IMR-90 (cell line): ENCODE measurements at regions not wholly inside any gene's neighbourhood (a gene's known extent, or its start where the extent isn't known, plus 50 kb on each side); places are given as distances from the start of the nearest gene placed in this dataset.

Experiments used
- ATAC-seq: fragments of 200-7000 bp; cut with Tn5 transposase; 2 replicates; pipeline ENCODE4 v1.9.1; 2020; ENCODE audit warnings: low read depth, mild to moderate bottlenecking, moderate library complexity
- BruUV-seq: library from RNA; stranded (reverse); fragments of 400-500 nt; replicated peaks from 2 replicates; lab custom pipeline; 2021; lab: Mats Ljungman, UMichigan
- CTCF ChIA-PET: fragments of 300-600 bp; formaldehyde crosslinking; extraction: SDS; loops from one replicate; lab custom pipeline; 2021; ENCODE audit warnings: antibody characterized with exemption; lab: Yijun Ruan, JAX
- POLR2A ChIA-PET: fragments of 300-600 bp; sonication (Branson Sonifier 250); formaldehyde crosslinking; loops from one replicate; lab custom pipeline; 2022; ENCODE audit warnings: antibody characterized with exemption; ENCODE audit not compliant: unreplicated experiment; lab: Charles Lee
- DNase-seq: peaks from one replicate; pipeline ENCODE4 v3.0.0; 2013
- H2AFZ ChIP-seq: replicated peaks from 2 replicates; pipeline ENCODE3; 2013; ENCODE audit warnings: low read length, mild to moderate bottlenecking; ENCODE audit not compliant: poor library complexity
- H2AK5ac ChIP-seq: 2 replicates; pipeline ENCODE4 v1.6.1; 2013; ENCODE audit warnings: low read depth, low read length, inconsistent platforms
- H2AK9ac ChIP-seq: replicated peaks from 2 replicates; pipeline ENCODE3; 2013; ENCODE audit warnings: mild to moderate bottlenecking, low read depth, low read length, moderate library complexity; ENCODE audit not compliant: poor library complexity
- H2BK120ac ChIP-seq: 2 replicates; pipeline ENCODE4 v1.6.1; 2013; ENCODE audit warnings: low read depth, low read length, inconsistent platforms
- H2BK15ac ChIP-seq: 3 replicates; pipeline ENCODE4 v1.6.1; 2013; ENCODE audit warnings: low read depth, low read length, inconsistent platforms
- H2BK20ac ChIP-seq: 2 replicates; pipeline ENCODE4 v1.6.1; 2013; ENCODE audit warnings: low read depth, mild to moderate bottlenecking, inconsistent platforms, low read length, moderate library complexity
- H2BK5ac ChIP-seq: 2 replicates; pipeline ENCODE4 v1.6.1; 2013; ENCODE audit warnings: mild to moderate bottlenecking, low read depth, low read length, inconsistent platforms; ENCODE audit not compliant: poor library complexity, severe bottlenecking
- H3K14ac ChIP-seq: replicated peaks from 2 replicates; pipeline ENCODE4 v1.6.1; 2013; ENCODE audit warnings: low read depth, low read length, inconsistent platforms
- H3K18ac ChIP-seq: 2 replicates; pipeline ENCODE4 v1.6.1; 2013; ENCODE audit warnings: low read depth, low read length, control low read depth
- H3K23ac ChIP-seq: 2 replicates; pipeline ENCODE4 v1.6.1; 2013; ENCODE audit warnings: low read depth, low read length, inconsistent platforms
- H3K27ac ChIP-seq: 2 replicates; pipeline ENCODE4 v1.5.1; 2013; ENCODE audit warnings: mild to moderate bottlenecking, control low read depth, low read length; ENCODE audit not compliant: insufficient read depth
- H3K27me3 ChIP-seq: 2 replicates; pipeline ENCODE4 v1.6.1; 2013; ENCODE audit warnings: low read length; ENCODE audit not compliant: control insufficient read depth, insufficient read depth
- H3K36me3 ChIP-seq: 2 replicates; pipeline ENCODE4 v1.6.1; 2013; ENCODE audit warnings: low read length, mixed read lengths; ENCODE audit not compliant: control insufficient read depth, insufficient read depth
- H3K4ac ChIP-seq: 2 replicates; pipeline ENCODE4 v1.6.1; 2013; ENCODE audit warnings: low read depth, low read length, inconsistent platforms
- H3K4me1 ChIP-seq: 2 replicates; pipeline ENCODE4 v1.6.1; 2013; ENCODE audit warnings: low read length, mixed read lengths; ENCODE audit not compliant: control insufficient read depth, insufficient read depth
- H3K4me2 ChIP-seq: 2 replicates; pipeline ENCODE4 v1.6.1; 2013; ENCODE audit warnings: low read depth, mild to moderate bottlenecking, control low read depth, low read length, moderate library complexity
- H3K4me3 ChIP-seq: 2 replicates; pipeline ENCODE4 v1.5.1; 2013; ENCODE audit warnings: low read depth, mild to moderate bottlenecking, control low read depth, low read length, moderate library complexity; ENCODE audit not compliant: insufficient read depth
- H3K56ac ChIP-seq: 2 replicates; pipeline ENCODE4 v1.6.1; 2013; ENCODE audit warnings: low read length, inconsistent platforms; ENCODE audit not compliant: insufficient read depth; ENCODE audit errors: extremely low read depth
- H3K79me1 ChIP-seq, 2 experiments: 2 replicates each; pipeline ENCODE4 v1.6.1; 2013; ENCODE audit warnings: low read length in 2 of 2, inconsistent platforms in 1 of 2, low read depth in 1 of 2
- H3K9ac ChIP-seq: 2 replicates; pipeline ENCODE4 v1.6.1; 2013; ENCODE audit warnings: low read depth, low read length, control low read depth
- H3K9me1 ChIP-seq: 2 replicates; pipeline ENCODE4 v1.6.1; 2013; ENCODE audit warnings: low read length, inconsistent platforms; ENCODE audit not compliant: insufficient read depth
- H3K9me3 ChIP-seq: 2 replicates; pipeline ENCODE4 v1.6.1; 2013; ENCODE audit warnings: low read length; ENCODE audit not compliant: control insufficient read depth, insufficient read depth
- H4K20me1 ChIP-seq: 2 replicates; pipeline ENCODE4 v1.6.1; 2013; ENCODE audit warnings: low read length, inconsistent platforms; ENCODE audit not compliant: insufficient read depth
- H4K5ac ChIP-seq: 2 replicates; pipeline ENCODE4 v1.6.1; 2013; ENCODE audit warnings: mild to moderate bottlenecking, low read depth, low read length, control low read depth
- H4K8ac ChIP-seq, 2 experiments: 2 replicates each; pipeline ENCODE4 v1.6.1; 2013; ENCODE audit warnings: low read depth in 2 of 2, low read length in 2 of 2, control low read depth in 1 of 2, inconsistent platforms in 1 of 2
- H4K91ac ChIP-seq: 2 replicates; pipeline ENCODE4 v1.6.1; 2013; ENCODE audit warnings: low read depth, low read length, inconsistent platforms; ENCODE audit not compliant: insufficient read depth
- BHLHE40 ChIP-seq: fragments of 150-350 bp; IDR thresholded peaks from 2 replicates; pipeline ENCODE4 v1.6.1; 2016; ENCODE audit warnings: mild to moderate bottlenecking, low read depth, low read length
- CEBPB ChIP-seq: IDR thresholded peaks from 2 replicates; pipeline ENCODE4 v1.6.1; 2012; ENCODE audit warnings: low read depth, low read length, improper control_type of control experiment
- CHD1 ChIP-seq: IDR thresholded peaks from 2 replicates; pipeline ENCODE4 v1.6.1; 2012; ENCODE audit warnings: low read depth, low read length, improper control_type of control experiment
- CTCF ChIP-seq: conservative IDR thresholded peaks from 2 replicates; pipeline ENCODE4 v1.5.1; 2012; ENCODE audit warnings: mild to moderate bottlenecking, low read depth, low read length, improper control_type of control experiment
- ELK1 ChIP-seq: fragments of 150-350 bp; IDR thresholded peaks from 2 replicates; pipeline ENCODE4 v1.6.1; 2016; ENCODE audit warnings: low read depth, mild to moderate bottlenecking, low read length, moderate library complexity, borderline replicate concordance
- FOS ChIP-seq: fragments of 150-350 bp; IDR thresholded peaks from 2 replicates; pipeline ENCODE4 v1.6.1; 2016; ENCODE audit warnings: low read depth, low read length
- MAFK ChIP-seq: IDR thresholded peaks from 2 replicates; pipeline ENCODE4 v1.6.1; 2012; ENCODE audit warnings: low read depth, low read length, improper control_type of control experiment
- MAZ ChIP-seq: IDR thresholded peaks from 2 replicates; pipeline ENCODE4 v1.6.1; 2012; ENCODE audit warnings: low read depth, mild to moderate bottlenecking, low read length, improper control_type of control experiment, moderate library complexity, borderline replicate concordance
- MXI1 ChIP-seq: IDR thresholded peaks from 2 replicates; pipeline ENCODE4 v1.6.1; 2012; ENCODE audit warnings: low read depth, mild to moderate bottlenecking, low read length, moderate library complexity, borderline replicate concordance
- NFE2L2 ChIP-seq: fragments of 150-350 bp; IDR thresholded peaks from 2 replicates; pipeline ENCODE4 v1.6.1; 2016; ENCODE audit warnings: low read depth, mild to moderate bottlenecking, low read length
- POLR2A ChIP-seq: IDR thresholded peaks from 2 replicates; pipeline ENCODE4 v1.6.1; 2012; ENCODE audit warnings: mild to moderate bottlenecking, low read depth, low read length
- RAD21 ChIP-seq: IDR thresholded peaks from 2 replicates; pipeline ENCODE4 v1.6.1; 2012; ENCODE audit warnings: low read length, improper control_type of control experiment
- RCOR1 ChIP-seq: IDR thresholded peaks from 2 replicates; pipeline ENCODE4 v1.6.1; 2012; ENCODE audit warnings: mild to moderate bottlenecking, low read length, improper control_type of control experiment; ENCODE audit not compliant: insufficient replicate concordance
- RFX5 ChIP-seq: IDR thresholded peaks from 2 replicates; pipeline ENCODE4 v1.8.0; 2012; ENCODE audit warnings: low read depth, mild to moderate bottlenecking, low read length, moderate library complexity
- SMC3 ChIP-seq: fragments of 150-350 bp; IDR thresholded peaks from 2 replicates; pipeline ENCODE4 v1.6.1; 2016; ENCODE audit warnings: low read depth, mild to moderate bottlenecking, antibody characterized with exemption, low read length, moderate library complexity
- USF2 ChIP-seq: fragments of 150-350 bp; IDR thresholded peaks from 2 replicates; pipeline ENCODE4 v1.6.1; 2017; ENCODE audit warnings: mild to moderate bottlenecking, antibody characterized with exemption, low read length, low read depth
- WGBS, 2 experiments: methylation state at CpG; one replicate each; pipeline versions ENCODE4 v1.1.5 to v1.1.7; 2013; ENCODE audit warnings: missing lambda C conversion rate in 2 of 2; ENCODE audit not compliant: insufficient read length in 1 of 2; ENCODE audit errors: extremely low coverage in 2 of 2; 5-methylcytosine and 5-hydroxymethylcytosine counted together
- dilution Hi-C: fragments of 300-500 bp; cut with HindIII; formaldehyde crosslinking; loops from one replicate; pipeline ENCODE4 v1.14.3; 2018; ENCODE audit warnings: low sequenced_read_pairs; ENCODE audit not compliant: unreplicated experiment
- in situ Hi-C: fragments of 300-500 bp; cut with MboI; formaldehyde crosslinking; loops from 3 replicates; pipeline ENCODE4 v1.14.3; 2019; ENCODE audit warnings: low sequenced_read_pairs, inconsistent platforms, mixed read lengths
- intact Hi-C: fragments of 100-400 bp; cut with micrococcal nuclease; formaldehyde crosslinking; loops from 2 replicates; pipeline ENCODE4 v1.10.0; 2022

GRCh38 chr5:92371889-92372235 is 988.7 kb upstream of the ARRDC3 start:
- Histone ChIP-seq H4K91ac (no peak overlapping the region), H3K4me3 (no peak overlapping the region), H3K23ac (no peak overlapping the region), H2AK5ac (no peak overlapping the region), H2AK9ac (no peak overlapping the region), H3K27ac (no peak overlapping the region), H3K56ac (no peak overlapping the region), H3K9me1 (no peaks in the 10 kb centered on the region), H4K5ac (no peak overlapping the region), H3K27me3 (no peaks in the 10 kb centered on the region), H3K18ac (no peak overlapping the region), H3K9me3 (no peaks in the 10 kb centered on the region), H2BK20ac (no peak overlapping the region), H2BK5ac (no peak overlapping the region), H3K9ac (no peak overlapping the region), H3K4ac (no peak overlapping the region), H3K4me2 (no peak overlapping the region), H3K79me1 (no peaks in the 10 kb centered on the region), H4K8ac (no peak overlapping the region), H2AFZ (no peak overlapping the region), H3K14ac (no peak overlapping the region; the same call in 1 of the 2 replicates), H2BK120ac (no peak overlapping the region), H2BK15ac (no peak overlapping the region), H4K20me1 (no peaks in the 10 kb centered on the region), H3K4me1 (no peaks in the 10 kb centered on the region), H3K36me3 (no peaks in the 10 kb centered on the region)
- ATAC-seq (no peak), DNase-seq (peak; percentile 21)
- ChIA-PET POLR2A (no interaction called here), CTCF (no interaction called here)
- TF ChIP-seq BHLHE40 = no peak
- TF ChIP-seq FOS = no peak
- no peak for TF ChIP-seq CTCF
- TF ChIP-seq MXI1 = no peak
- no peak for TF ChIP-seq RCOR1
- no peak for TF ChIP-seq SMC3
- no peak for TF ChIP-seq CEBPB
- TF ChIP-seq NFE2L2 = no peak
- TF ChIP-seq USF2 = no peak
- no peak for TF ChIP-seq MAFK
- TF ChIP-seq CHD1 = no peak
- TF ChIP-seq ELK1 = no peak
- TF ChIP-seq POLR2A = no peak
- no peak for TF ChIP-seq RFX5
- no peak for TF ChIP-seq RAD21
- TF ChIP-seq MAZ = no peak
- dilution Hi-C loops (no loop called here), in situ Hi-C loops (no loop called here), intact Hi-C loops (no loop called here)
- WGBS, 2 experiments = no CpG with 5 or more reads among the region's 2 CpGs
- BruUV-seq = no TSS peak
